Nephron progenitor cell (in vitro differentiated cells): ENCODE measurements at regions not wholly inside any gene's neighbourhood (a gene's known extent, or its start where the extent isn't known, plus 50 kb on each side); places are given as distances from the start of the nearest gene placed in this dataset.

Source experiments
- DNase-seq: peaks from one replicate; pipeline ENCODE4 v3.0.0; 2021
- H3K27ac Mint-ChIP-seq: 2 replicates; pipeline ENCODE4 v1.8.0; 2021; ENCODE audit warnings: mild to moderate bottlenecking, moderate library complexity, mixed read lengths
- H3K27me3 Mint-ChIP-seq: 2 replicates; pipeline ENCODE4 v1.8.0; 2021; ENCODE audit warnings: mild to moderate bottlenecking, low read depth, mixed read lengths; ENCODE audit not compliant: poor library complexity
- H3K36me3 Mint-ChIP-seq: 2 replicates; pipeline ENCODE4 v1.8.0; 2021; ENCODE audit warnings: low read depth, mixed read lengths
- H3K4me1 Mint-ChIP-seq: 2 replicates; pipeline ENCODE4 v1.8.0; 2021; ENCODE audit warnings: mixed read lengths
- H3K4me3 Mint-ChIP-seq: 2 replicates; pipeline ENCODE4 v1.8.0; 2021; ENCODE audit warnings: mild to moderate bottlenecking, moderate library complexity, mixed read lengths
- H3K9me3 Mint-ChIP-seq: 2 replicates; pipeline ENCODE4 v1.8.0; 2021; ENCODE audit warnings: mild to moderate bottlenecking, moderate library complexity, mixed read lengths
- TF ChIP-seq, protein P1 (sequence below): fragments of 200-600 bp; sonication (generic); IDR thresholded peaks from 2 replicates; pipeline ENCODE4 v1.5.0; 2021; ENCODE audit warnings: antibody characterized with exemption

- no peak for DNase-seq
- TF ChIP-seq, protein P1, sequence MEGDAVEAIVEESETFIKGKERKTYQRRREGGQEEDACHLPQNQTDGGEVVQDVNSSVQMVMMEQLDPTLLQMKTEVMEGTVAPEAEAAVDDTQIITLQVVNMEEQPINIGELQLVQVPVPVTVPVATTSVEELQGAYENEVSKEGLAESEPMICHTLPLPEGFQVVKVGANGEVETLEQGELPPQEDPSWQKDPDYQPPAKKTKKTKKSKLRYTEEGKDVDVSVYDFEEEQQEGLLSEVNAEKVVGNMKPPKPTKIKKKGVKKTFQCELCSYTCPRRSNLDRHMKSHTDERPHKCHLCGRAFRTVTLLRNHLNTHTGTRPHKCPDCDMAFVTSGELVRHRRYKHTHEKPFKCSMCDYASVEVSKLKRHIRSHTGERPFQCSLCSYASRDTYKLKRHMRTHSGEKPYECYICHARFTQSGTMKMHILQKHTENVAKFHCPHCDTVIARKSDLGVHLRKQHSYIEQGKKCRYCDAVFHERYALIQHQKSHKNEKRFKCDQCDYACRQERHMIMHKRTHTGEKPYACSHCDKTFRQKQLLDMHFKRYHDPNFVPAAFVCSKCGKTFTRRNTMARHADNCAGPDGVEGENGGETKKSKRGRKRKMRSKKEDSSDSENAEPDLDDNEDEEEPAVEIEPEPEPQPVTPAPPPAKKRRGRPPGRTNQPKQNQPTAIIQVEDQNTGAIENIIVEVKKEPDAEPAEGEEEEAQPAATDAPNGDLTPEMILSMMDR = no peak
- no peaks in the 10 kb centered on the region for H3K4me1 Mint-ChIP-seq
- H3K27me3 Mint-ChIP-seq = peaks cover 3% of the 10 kb centered on the region
- H3K27ac Mint-ChIP-seq = no peak overlapping the region
- H3K4me3 Mint-ChIP-seq = no peak overlapping the region
- H3K9me3 Mint-ChIP-seq = peaks cover 26% of the 10 kb centered on the region
- no peaks in the 10 kb centered on the region for H3K36me3 Mint-ChIP-seq
Observed at GRCh38 chr4:157634057-157634456, 413.5 kb downstream of the GRIA2 start.

- Mint-ChIP-seq H3K4me3 (no peak overlapping the region), H3K27ac (no peak overlapping the region), H3K9me3 (no peaks in the 10 kb centered on the region), H3K27me3 (no peaks in the 10 kb centered on the region), H3K4me1 (peaks cover 14% of the 10 kb centered on the region), H3K36me3 (no peaks in the 10 kb centered on the region)
- TF ChIP-seq, protein P1 = no peak
- DNase-seq = no peak
Observed at GRCh38 chr4:157616741-157617472, 396.4 kb downstream of the GRIA2 start.

- Mint-ChIP-seq H3K4me3 (no peak overlapping the region), H3K36me3 (no peaks in the 10 kb centered on the region), H3K4me1 (no peaks in the 10 kb centered on the region), H3K9me3 (no peaks in the 10 kb centered on the region), H3K27me3 (peaks cover 4% of the 10 kb centered on the region), H3K27ac (no peak overlapping the region)
- TF ChIP-seq, protein P1 = no peak
- DNase-seq = no peak
Observed at GRCh38 chr4:157607996-157608395, 387.5 kb downstream of the GRIA2 start.

DNA sequence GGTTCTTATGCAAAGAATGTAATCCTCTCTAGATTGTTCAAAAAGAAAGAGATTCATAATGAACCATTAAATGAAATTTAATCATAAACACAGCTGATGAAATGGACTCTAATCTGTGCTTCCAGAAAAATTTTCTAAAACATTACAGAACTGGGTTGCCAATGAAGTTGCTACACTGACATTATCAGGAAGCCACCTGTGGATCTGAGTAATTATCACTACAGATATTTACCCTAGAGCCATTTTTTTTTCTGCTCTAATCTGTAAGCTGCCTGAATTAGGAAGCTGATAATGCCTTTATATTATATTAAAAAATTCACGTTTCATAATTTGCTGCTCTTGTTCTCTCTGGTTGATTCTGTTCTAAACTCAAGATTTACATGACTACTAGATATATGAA lies 380.1 kb downstream of the GRIA2 start:
- Mint-ChIP-seq H3K9me3 (peaks cover 4% of the 10 kb centered on the region), H3K27ac (no peak overlapping the region), H3K4me3 (no peak overlapping the region), H3K4me1 (no peaks in the 10 kb centered on the region), H3K36me3 (no peaks in the 10 kb centered on the region), H3K27me3 (no peaks in the 10 kb centered on the region)
- no peak for DNase-seq
- TF ChIP-seq, protein P1 = no peak

DNA sequence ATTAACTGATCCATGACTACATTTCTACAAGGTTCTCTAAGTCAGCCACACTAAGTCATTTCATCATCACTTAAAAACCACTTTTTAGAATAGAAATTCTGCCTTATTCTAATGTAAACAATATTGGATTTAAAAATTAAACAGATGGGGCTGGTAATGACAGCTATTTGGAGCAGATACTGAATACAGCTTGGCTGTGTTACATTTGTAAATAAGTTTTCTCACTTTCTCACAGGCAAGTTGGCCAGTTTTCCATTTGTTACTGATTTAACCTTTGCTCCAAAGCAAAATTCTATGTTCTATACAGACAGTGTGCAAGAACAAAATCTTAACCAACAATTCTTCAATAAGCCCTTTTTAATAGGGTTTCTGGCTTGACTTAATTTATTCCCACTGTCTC lies 370.7 kb downstream of the GRIA2 start:
- peaks cover 5% of the 10 kb centered on the region for H3K4me1 Mint-ChIP-seq

More for the DNA sequence above, 370.7 kb downstream of the GRIA2 start:
- H3K27me3 Mint-ChIP-seq = no peaks in the 10 kb centered on the region
- no peak overlapping the region for H3K4me3 Mint-ChIP-seq
- no peak for DNase-seq
- no peaks in the 10 kb centered on the region for H3K36me3 Mint-ChIP-seq
- TF ChIP-seq, protein P1 = no peak
- H3K27ac Mint-ChIP-seq = no peak overlapping the region
- no peaks in the 10 kb centered on the region for H3K9me3 Mint-ChIP-seq
